Transverse colon (tissue), 4 donors: ENCODE measurements at regions not wholly inside any gene's neighbourhood (a gene's known extent, or its start where the extent isn't known, plus 50 kb on each side); places are given as distances from the start of the nearest gene placed in this dataset.

Source experiments
- CTCF ChIP-seq, 5 experiments: fragments of 200-600 bp in 3 of 5; fragments of 450-650 bp in 2 of 5; sonication (generic) in 3 of 5; IDR thresholded peaks; 1 replicate in 2 of 5; 2 replicates in 3 of 5; pipeline ENCODE4 v1.5.1; 2016 to 2017; ENCODE audit warnings: antibody characterized with exemption in 5 of 5, inconsistent platforms in 3 of 5, mild to moderate bottlenecking in 2 of 5, moderate library complexity in 1 of 5
- POLR2A ChIP-seq: fragments of 450-650 bp; IDR thresholded peaks from one replicate; pipeline ENCODE4 v1.6.1; 2016; ENCODE audit warnings: antibody characterized with exemption, mild to moderate bottlenecking, moderate library complexity
- POLR2AphosphoS5 ChIP-seq, 3 donors: sonication (generic); formaldehyde crosslinking; IDR thresholded peaks; one replicate each; pipeline ENCODE4 v1.6.1; 2016; ENCODE audit warnings: antibody characterized with exemption in 3 of 3

GRCh38 chr4:26217961-26218676 lies 102.7 kb upstream of the RBPJ start:
- TF ChIP-seq POLR2A (no peak), CTCF (IDR thresholded peaks at IDR 0.05) (no peak), POLR2AphosphoS5 (IDR thresholded peaks at IDR 0.05) (no peak)
